NCI-H1436 (cell line): ENCODE measurements at regions not wholly inside any gene's neighbourhood (a gene's known extent, or its start where the extent isn't known, plus 50 kb on each side); places are given as distances from the start of the nearest gene placed in this dataset.
"Not testable (repeated sequence)": the region's sequence is repeated elsewhere in the genome, so short reads cannot be mapped to it uniquely, and the experiment has no call there.

Experiments used
- DNase-seq: peaks from one replicate; lab custom pipeline; 2025; lab: John Stamatoyannopoulos, UW

GRCh38 chr12:11980115-11980514 lies 90.6 kb upstream of the BCL2L14 start:
- DNase-seq: no peak

DNA sequence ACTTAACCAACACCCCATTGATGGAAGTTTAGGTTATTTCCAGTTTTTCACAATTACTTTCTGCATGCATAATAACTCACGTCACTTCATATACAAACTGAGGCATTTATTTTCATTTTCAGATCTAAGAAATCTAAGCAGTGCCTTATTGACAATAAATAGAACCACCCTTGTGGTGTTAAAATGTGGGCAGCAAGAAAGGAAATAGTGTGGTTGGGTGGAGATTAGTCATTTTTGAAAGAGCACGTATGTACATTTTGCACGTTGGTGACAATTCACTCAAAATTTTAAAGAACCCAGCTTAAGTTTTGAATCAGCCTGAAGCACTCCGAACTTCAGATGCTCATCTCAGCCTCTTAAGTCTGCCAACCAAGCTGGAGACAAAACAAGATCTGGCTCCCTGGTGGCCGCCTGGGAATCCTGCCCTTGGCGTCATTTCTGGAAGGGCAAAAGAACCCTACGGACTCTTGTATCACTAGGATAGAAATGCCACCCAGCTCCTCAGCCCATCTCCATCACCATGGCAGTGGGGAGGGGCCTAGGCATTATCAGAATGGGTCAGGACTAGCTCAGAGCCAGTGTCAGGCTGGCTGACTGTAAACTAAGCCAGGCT lies 89.5 kb upstream of the BCL2L14 start:
- DNase-seq: no peak

- DNase-seq: no peak
Observed at GRCh38 chr12:11984417-11984816, 86.3 kb upstream of the BCL2L14 start.

GRCh38 chr12:11986165-11986564 lies 84.6 kb upstream of the BCL2L14 start:
- no peak for DNase-seq

GRCh38 chr12:11987901-11988300 lies 82.8 kb upstream of the BCL2L14 start:
- DNase-seq: no peak

DNA sequence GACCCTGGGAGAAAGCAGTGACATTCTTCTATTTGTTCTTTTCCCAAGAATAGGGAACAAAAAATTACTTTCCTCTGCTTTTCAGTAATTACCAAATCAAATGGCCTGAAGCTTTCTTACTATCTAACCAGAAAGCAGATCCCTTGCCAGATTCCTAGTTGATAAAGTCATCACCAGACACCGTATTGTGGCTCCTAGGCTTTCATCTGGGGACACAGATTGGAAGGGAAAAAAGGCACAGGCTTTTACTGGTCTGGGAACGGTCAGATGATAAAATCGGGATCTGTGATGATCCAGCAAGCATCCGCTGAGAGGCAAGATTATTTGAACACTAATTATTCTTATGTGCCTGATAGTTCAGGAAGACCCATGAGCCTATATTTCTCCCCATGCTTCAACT lies 79.1 kb upstream of the BCL2L14 start:
- DNase-seq: no peak

GRCh38 chr12:11992515-11992914 lies 78.2 kb upstream of the BCL2L14 start:
- DNase-seq: no peak

- DNase-seq: not testable (repeated sequence)
Observed at GRCh38 chr12:11998307-11998943, 72.3 kb upstream of the BCL2L14 start.

DNA sequence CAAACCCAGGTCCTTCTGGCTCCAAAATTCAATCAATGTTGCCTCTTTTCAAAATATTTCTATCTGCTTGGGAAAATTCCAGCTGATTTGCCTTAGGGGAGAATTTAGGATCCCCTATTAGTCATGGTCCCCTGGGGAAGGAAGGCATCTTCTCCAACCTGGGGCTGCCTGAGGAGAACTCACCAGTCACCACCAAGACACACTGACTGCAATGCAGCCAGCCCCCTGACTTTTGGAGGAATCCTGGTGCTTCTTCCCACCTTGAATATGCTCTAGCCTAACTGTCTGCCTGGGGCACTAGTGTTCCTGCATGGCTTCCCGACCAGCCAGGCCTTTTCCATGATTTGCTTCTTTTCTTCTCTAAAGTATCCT lies 71.8 kb upstream of the BCL2L14 start:
- DNase-seq: no peak

DNA sequence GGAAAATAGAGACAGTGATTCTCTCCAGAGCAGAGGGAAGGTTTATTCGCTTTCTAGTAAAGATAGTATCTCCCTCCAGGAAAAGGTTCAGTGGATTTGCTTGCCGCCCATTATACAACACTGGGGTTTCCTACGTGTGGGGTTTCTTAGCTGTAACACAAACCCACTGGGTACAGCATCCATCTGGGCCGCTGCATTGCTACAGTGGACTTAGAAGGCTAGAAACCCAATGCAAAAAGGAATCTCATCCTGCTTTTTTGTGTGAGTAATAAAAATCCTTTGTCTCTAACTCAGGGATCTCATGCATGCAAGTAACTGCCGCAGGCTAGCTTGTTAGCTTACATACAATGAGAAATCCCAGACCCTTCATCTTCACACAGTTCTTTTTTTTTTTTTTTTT lies 67.1 kb upstream of the BCL2L14 start:
- no peak for DNase-seq

GRCh38 chr12:12004524-12004923 lies 66.2 kb upstream of the BCL2L14 start:
- no peak for DNase-seq

DNA sequence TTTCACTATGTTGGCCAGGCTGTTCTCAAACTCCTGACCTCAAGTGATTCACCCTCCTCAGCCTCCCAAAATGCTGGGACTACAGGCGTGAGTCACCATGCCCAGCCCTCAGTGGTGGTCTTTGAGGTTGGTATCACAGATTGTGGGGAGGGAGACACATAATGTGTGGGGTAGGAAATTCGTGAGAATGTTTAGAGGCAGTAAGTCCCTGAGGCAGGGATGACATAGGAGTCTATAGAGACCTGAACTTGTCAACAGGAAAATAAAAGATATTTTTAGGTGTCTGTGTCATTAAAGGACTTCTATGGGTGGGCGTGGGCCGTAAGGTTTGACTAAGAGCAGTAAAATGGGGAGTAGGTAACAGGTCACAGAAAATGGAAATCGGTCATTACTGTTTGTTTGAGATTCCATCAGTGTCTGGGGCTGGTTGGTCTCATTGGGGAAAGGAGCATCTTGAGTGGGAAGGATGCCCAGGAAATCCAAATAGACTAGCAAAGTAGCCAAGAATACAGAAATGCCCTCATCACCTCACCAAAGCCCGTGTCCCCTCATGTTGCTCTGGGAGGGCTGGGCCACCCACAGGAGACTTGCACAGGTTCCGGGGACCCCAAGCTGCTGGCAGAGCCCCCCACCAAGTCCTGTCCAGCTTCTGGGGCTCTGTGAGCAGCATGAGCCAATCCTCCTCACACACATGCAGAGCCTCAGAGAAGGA lies 63.6 kb upstream of the BCL2L14 start:
- DNase-seq: no peak

GRCh38 chr12:12007713-12008231 lies 63.0 kb upstream of the BCL2L14 start:
- no peak for DNase-seq

- no peak for DNase-seq
Observed at GRCh38 chr12:12008232-12008850, 62.4 kb upstream of the BCL2L14 start.

DNA sequence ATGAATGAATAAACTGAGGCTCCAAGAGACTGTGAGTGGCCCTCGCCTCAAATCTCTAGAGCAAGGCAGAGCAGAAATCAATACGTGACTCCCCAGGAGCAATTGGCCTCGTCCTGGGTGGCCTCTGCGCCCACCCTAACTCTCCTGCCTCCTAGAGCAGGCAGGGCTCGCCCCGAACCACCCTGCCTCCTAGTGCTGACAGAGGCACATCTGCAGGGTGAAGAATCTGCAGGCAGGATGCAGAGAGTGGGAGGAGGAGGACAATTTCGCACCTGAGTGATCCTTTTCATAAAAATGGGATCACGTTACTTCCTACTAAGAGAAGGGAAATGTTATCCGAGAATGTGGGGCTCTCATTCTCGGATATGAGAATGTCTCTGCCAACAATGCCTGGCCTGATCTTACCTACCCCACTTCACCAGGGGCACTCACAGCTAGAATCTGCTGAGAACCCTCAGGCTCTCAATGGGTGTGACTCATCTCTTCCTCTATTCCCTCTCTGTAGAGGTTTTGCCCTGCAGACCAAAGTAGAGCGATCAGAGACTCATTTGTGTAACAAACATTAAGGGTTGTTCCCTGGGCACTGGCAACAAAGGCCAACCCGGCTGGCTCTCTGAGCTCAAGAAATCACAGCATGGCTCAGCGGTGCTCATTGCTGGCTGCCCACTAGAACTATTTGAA lies 61.7 kb upstream of the BCL2L14 start:
- DNase-seq: peak; percentile 80

- not testable (repeated sequence) for DNase-seq
Observed at GRCh38 chr12:12009749-12010276, 60.9 kb upstream of the BCL2L14 start.

DNA sequence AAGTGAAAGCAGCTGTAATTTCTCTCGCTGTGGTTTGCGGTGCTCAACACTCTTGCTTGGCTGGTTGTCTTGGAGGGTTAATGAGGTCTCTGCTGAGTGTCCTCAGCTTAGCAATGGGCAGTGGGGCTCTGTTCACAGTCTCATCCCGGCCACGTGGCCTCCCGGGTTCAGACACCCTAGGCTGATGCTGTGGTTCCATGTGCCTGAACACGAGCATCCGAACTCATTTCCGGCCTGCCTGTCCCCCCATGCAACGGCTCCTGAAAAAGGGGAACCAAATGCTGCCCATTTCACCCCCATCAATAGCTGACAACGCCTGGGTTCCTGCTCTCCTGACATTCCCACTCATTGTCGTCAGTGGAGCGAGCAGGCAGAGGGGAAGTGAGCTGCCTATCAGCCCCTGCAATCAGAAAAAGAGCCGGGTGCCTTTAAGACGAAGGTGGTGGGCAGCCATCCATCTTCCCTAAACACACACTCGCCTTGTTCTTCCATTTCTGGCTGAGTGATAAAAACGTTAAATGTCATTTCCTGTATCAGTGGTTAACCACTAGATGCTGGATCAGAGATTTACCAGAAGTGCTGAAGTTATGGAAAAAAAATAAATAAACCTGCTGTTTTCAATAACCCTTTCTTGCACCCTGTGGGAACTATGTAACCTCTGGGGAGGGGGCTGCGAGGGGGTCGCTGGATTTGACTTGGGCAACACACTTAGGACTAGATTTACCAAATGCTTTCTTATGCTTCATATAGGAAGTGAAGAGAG lies 60.3 kb upstream of the BCL2L14 start:
- DNase-seq: no peak

- no peak for DNase-seq
Observed at GRCh38 chr12:12011880-12012260, 58.9 kb upstream of the BCL2L14 start.

- DNase-seq: no peak
Observed at GRCh38 chr12:12015073-12015685, 55.6 kb upstream of the BCL2L14 start.

DNA sequence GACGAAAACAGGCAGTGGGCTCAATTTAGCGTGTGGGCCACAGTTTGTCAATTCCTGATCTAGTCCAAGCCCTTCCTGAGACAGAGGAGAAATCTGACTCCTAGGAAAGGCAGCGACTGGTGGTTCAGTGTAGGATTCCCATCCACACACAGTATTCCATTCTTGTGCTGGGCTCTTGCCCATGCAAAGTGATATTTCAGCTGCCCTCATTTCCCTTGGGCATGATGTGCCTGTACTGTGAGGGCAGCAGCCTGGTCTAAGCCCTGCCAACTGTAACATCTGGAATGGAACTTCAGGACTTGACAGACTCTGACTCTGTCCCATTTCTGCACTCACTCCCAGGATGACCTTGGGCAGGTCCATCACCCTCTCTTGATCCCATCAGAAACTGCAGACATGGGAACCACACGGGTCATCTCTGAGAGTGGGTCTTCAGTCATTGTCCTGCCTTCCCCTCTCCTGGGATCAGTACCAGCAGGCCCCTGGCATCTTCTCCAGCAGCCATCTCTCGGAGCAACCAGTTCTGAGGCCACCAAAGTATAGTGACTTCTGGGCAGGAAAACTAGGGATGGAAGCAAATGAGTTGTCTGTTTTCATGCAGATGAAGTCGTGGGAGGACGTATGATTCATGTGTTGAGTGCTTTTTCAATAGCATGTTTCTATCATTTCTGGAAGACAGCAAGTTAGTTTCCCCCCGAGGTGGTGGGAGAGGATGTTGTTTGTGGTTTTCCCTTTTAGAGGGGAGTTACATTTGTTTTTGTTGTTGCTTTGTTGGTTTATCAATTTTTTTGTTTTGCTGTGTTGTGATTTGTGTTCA lies 54.2 kb upstream of the BCL2L14 start:
- DNase-seq: no peak
